HG03342 (cell line): ENCODE measurements at regions not wholly inside any gene's neighbourhood (a gene's known extent, or its start where the extent isn't known, plus 50 kb on each side); places are given as distances from the start of the nearest gene placed in this dataset.

ENCODE experiments used
- ATAC-seq: cut with Tn5 transposase; IDR thresholded peaks from one replicate; pipeline ENCODE4 v1.9.1; 2021; ENCODE audit warnings: mild to moderate bottlenecking, moderate library complexity; ENCODE audit not compliant: unreplicated experiment

DNA sequence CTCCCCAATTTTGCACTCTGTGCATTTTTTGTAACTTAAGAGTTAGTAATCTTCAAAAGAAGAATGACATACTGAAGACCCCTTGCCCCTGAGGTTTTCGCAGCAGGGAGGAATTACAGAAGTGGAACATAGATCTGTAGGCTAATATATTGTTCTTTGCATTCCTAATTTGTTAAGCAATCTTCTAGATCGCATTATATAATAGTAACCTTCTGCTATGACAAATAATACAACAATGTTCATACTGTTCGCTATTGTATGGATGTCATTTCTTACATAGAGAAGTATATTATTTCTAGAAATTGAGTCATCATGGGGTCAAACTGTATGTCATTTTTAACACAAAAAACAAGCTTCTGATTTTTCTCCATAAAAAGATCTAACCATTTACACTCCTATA lies 95.8 kb upstream of the TGFBR2 start:
- ATAC-seq = no peak

DNA sequence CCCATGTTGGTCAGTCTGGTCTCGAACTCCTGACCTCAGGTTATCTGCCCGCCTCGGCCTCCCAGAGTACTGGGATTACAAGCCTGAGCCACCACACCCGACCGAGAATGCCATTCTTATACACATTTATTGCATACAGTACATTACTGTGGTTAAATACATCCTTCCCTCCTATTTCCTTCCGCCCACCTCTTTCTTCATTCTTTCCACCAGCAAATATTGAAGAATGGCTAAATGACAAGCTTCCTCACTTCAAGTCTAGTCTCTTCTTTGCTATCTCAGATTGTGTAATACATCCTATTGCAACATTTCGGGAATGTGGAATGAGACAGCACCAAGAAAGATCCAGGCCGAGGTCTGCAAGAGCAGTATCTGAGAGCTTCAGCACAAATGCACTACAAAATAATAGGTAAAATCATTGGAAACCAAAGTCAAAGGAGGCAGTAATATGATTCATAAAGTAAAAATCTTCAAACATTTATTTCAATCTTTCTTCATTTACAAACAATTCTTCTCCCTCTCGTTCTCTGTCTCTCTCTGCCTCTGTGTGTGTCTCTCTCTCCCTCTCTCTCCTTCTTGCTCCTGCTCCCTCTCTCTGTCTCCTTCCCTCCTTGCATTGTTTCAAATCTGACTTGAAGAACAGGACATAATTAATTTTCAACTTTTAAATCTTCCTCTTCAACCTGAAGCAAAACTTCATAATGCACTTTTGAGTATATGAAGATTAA lies 94.7 kb upstream of the TGFBR2 start:
- no peak for ATAC-seq

DNA sequence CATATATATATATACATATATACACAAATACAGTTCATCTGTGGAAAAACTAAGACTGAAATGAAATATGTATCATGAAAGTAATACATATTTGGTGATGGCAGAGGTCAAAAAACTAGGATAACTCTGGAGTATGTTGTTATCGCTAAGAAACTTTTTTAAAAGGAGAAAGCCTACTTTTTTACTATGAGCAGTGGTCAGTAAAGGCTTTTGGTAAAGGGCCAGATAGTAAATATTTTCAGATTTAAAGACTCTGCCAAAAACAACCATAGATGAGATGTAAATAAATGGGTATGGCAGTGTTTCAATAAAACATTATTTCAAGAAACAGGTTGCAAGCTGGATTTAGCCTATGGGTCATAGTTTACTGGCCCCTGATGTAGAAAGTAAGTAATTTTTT lies 93.8 kb upstream of the TGFBR2 start:
- no peak for ATAC-seq

DNA sequence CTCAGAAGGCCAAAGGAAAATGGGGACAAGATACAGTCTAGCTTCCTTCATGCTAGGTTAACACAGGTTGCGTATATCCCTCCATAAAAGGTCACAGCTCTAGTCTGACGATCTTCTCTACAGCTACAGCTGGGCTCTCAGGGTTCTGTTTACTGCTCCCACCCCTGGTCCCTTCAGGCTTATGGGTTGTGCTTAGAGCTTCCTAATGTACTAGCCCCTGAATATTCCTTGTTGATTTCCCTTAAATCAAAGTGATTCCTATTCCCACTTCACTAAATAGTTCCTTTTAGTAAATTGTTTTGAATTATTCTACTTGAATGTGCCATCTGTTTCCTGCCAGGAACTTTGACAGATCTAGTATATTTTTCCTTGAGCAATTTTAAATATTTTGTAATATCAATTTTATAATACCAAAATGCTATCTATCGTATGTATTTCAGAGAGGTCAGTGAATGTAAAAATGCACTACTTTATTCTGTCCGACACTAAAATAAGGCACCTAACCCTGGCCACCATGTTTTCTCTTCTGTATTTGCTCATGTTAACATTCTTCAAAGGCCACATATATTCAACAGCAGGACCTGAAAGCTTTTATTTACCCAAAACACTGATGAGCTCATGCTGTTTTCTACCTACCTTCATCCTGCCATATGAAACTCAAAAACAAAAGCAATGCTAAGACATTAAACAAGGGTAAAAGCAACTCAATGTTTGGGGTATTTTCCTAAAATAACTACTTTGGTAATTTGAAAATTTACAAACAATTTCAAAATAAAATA lies 92.8 kb upstream of the TGFBR2 start:
- ATAC-seq = no peak

DNA sequence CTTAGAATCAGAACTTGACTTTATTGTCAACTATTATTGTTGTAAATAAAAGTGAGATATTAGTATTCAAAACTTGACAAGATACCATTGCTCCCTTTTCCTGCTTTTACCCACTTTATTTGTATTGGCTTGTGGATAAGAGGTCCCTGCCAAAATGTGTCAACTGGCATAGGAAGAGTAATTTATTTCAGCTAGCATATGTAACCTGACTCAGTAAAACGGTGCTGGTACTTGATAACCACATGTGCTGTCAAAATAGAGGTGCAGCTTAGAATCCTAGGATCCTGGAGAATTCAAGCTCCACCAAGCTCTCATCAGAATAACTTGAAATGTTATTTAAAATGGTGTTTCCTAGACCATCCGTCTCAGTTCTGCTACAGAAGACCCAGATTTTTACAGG lies 90.2 kb upstream of the TGFBR2 start:
- ATAC-seq = no peak

DNA sequence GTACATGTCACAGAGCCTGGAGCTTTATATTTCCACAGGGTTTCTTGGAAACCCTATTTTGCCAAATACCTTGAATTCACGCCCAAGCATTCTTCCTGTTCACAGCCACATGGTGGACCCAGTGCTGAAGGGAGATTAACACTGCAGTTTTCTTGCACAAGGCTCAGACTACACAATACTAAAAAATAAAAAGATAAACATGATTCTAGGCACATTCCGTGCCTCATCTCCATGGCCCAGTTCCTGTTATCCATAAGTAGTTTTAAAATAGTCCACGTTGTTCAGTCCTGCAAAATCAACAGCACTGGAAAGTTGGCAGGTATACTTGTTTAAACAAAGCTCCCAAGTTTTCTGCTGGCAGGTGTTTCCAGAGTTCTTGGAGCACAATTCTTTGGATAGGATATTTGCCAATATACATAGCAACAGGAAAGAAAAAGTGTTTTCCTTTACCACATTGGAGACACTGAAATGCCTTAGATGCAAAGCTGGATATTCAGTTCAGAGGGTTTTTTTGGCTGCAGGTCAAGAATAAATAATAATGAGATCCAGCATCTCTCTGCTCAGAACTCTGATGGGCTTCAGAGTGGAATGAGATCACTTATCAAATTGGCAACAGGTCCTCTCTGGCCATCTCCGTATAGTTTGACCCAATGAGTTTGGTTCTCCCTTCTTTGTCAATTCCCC lies 88.1 kb upstream of the TGFBR2 start:
- ATAC-seq = no peak

DNA sequence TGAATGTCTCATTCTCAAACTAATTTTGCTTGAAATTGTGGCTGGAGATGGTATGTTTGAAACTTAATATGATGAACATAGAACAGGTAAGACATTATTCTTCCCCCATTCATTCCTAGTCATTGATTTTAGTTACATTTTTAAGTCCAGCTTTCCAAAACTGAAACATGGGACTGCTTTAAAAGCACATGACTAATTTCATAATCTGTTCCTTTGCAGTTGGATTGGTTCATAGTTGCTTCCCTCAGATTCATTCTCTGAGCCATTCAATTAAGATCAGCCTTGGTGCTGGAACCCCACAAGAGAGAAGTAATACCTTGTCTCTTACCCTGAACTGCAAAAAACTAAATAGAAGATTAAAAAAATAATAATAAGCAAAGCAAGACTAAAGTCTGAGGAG lies 87.5 kb upstream of the TGFBR2 start:
- no peak for ATAC-seq

DNA sequence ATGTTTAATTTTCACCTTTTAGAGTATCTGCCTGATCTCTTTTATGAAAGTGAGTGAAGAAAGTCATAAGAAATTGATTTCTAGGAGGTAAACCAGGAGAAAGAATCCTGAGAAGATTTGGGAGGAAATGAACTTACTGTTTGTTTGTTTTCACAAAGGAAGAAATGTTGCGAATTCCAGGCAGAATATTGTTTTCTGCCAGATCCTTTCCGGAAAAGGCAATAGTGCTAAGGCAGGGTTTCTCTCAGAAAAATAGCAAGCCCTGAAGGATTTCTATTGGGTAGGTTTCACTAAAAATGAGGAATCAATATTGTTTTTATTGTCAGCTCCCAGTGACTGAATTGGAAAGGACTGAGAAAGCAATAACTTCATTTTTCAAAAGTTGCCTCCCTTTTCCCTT lies 85.7 kb upstream of the TGFBR2 start:
- no peak for ATAC-seq

DNA sequence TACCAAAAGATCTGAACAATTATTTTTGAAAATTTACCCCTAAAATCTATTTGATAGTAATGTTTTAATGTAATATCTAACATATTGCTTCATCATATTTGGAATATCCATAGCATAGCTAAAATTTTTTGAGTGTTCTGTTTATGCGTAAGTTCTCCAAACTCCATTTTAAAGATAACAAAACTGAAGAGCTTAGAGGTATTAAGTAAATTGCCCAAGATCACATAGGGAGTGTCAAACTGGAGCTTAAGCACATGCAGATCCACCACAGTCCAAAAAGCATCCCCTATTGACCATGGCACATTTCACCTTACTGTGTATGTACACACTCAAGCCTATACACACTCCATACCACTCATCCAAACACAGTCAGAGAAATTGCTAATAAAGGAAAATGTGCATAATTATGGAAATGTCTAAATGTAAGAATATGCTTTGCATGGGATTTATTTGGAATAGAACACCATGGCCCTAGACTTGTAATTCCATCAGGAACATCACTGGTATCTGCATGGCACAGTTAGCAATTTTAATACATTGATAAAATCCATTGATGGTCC lies 85.2 kb upstream of the TGFBR2 start:
- ATAC-seq = no peak

DNA sequence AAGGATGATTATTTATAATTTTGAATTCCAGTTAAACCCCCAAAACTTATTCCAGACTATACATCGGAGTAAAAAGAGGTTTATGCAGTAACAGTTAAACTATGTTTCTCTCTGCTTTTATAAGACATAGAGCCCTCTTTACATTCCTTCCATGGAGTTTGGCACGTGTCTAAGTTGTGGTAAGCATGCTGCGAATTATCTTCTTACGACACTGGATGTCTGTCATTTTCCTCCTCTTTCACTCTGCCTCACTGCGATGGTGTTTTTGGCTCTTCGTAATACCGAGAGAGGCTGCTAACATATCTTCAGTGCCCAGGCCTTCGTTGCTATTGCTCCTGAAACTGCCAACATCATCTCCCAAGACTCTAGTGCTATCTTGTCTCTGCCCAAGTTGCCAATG lies 83.9 kb upstream of the TGFBR2 start:
- ATAC-seq = no peak

DNA sequence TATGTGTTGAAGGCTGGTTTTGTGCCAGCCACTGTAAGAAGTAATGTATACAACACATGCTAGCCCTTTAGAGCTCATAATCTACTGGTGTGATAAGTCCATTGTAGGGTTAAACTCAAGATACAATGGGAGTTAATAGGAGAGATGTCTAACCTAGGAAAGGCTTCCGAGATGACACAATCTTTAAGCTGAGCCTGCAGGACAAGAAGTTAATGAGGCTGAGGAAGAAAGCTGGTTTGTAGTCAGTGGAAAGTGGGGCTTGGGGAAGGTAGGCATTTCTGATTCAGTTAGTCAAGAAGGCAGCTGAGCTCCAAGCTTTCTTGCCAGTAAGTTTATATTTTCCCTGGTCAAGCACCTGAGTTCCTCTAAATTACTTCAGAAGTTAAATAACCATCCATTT lies 83.0 kb upstream of the TGFBR2 start:
- no peak for ATAC-seq

DNA sequence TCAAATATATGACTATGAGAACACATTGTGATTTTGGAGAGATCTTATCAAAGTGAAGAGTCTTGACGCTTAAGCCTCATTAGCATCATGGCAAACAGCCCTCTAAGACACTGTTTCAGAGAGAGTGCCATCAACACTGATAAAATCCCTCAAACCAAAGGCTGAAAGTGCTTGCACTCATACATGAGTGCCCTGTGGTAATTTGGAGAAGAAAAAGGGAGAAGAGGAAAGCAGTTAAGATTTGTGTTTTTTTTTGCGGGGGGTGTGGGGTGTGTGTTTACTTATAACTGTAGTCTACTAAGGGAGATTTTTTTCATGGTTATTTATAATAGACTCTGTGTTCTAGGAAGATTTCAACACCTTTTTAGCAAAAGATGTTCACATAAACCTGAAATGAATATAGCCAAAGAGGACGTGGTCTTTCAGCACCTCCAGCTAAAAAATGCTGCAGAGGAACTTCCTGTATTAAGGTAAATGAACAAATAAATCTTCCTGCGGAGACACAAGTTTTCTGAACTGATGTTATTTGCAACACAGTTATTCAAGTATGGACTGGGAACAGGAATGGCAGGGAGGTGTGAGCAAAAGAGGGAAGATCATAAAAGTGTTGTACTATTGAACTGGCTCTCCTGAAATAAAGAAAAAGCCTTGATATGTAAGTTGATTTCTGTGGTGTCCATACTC lies 81.9 kb upstream of the TGFBR2 start:
- ATAC-seq = no peak

DNA sequence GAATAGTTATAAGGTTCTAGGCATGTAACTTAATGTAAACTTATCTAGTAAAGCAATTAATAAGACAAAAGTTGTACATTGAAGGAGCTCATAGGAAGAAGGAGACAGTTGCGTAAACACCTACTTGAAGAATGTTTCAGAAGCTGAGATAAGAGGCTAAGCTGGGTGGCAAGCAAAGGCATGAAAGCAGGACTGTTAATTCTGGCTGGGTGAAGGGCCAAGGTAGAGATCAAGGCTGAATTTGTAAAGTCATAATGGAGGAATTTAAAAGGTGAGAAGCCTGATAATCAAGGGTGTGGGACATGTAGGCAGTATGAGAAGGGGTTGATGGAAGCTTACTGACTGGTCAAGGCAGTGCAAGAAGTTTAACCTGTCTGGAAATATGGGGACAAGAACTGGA lies 80.4 kb upstream of the TGFBR2 start:
- ATAC-seq = no peak

DNA sequence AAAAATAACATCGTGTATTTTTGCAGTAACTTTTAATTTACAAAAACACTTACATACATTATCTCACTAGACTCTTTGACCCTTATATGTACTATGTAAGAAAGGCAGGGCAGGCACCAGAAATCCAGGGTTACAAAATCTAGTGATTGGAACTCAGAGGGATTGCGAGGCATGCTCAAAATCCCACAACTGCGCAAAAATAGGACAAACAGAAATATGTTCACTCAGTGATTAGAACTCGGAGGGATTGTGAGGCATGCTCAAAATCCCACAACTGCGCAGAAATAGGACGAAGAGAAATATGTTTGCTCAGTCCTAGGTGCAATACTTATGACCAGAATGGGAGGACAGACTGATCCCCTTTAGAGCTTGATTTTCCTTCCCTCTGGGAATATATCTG lies 79.2 kb upstream of the TGFBR2 start:
- ATAC-seq = no peak

DNA sequence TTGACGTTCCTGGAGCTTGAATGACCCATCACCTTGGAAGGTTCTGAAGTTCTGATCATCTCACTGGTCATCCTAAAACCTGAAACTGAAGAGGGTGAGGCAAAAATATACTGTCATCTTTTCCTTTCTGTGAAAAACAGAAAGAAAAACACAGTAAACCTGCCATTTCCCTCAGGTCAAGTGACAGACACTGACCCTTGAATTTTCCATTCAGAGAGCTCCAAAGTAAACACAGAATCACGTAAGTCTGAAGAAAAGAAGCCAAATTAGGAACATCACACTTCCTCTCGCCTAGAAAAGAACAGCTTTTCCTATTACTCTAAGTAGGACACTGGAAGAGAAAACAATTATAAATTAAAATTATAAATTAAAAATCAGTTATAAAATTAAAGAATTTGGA lies 78.7 kb upstream of the TGFBR2 start:
- ATAC-seq = no peak

DNA sequence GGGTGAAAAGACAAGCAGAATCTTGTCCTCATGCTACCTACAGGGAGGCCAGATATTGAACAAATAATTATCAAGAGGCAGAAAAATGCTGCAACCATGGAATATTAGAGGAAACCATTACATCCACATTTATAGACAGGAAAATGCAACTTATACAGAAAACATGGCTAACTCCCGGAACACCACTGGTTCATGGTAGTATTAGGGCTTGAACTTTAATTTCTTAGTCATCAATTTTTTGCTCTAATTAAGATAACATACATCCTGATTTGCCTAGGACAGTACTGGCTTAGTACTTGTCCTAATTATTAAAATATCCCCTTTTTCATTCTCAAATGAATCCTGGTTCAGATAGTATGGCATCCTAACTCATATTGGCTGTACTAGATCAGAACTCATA lies 76.3 kb upstream of the TGFBR2 start:
- ATAC-seq = no peak

DNA sequence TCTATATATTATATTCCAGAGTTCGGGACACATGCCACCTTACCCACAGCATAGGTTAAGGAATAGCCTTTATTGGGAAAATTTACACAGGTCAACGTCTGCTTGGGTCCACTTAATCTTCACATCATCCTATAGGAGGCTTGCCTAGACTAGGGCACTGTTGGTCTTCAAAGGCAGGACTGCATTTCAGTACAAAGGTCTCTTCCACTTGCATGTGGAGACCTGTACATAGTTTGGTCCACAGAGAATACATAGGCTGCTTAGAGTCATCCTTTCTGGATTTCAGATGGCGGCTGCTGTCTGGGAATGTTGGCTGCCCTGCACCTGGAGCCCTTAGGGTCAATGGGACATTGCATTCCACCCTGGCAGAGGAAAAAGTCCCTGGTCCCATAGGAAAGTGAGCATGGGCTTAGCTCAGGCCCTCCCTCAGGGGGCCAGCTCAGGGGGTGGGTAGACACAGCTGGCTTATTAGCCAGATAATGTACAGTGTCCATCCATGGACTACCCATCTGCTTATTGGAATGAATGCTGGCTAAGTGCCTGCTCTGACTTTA lies 75.3 kb upstream of the TGFBR2 start:
- ATAC-seq = no peak

DNA sequence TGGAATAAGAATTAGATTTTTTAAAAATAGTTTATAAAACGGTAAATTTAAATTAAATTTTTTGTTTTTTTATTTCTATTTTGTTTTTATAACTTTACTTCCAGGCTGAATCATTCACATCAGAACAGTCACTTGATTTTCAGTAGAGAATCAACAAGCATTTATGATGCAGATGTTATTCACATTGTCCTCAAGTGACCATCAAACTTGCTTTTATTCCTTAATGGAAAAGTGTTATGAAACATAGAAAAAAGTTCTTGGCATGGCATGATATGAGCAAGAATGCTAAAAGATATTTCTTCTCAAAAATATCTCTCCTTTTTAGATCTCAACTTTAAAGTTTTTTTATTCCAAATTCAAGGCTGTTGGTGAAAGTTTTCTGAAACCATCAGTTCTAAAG lies 70.9 kb upstream of the TGFBR2 start:
- no peak for ATAC-seq

DNA sequence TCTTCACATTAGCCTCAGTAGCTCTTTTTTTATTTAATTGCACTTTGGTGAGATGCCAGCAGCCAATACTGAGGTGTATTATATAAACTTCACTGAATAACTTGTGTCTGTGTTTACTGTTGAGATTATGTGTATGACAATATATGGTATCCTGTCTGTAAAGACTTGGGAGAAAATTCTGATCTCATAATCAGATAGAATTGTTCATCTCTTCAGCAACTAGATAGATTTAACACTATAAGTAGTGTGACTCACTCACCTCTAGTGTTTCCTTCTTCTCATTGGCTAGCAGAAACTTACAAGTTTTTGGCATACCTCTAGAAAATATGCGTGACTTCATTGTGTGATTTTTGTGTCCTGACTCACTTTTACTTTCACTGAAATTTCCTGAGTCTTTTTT lies 67.6 kb upstream of the TGFBR2 start:
- no peak for ATAC-seq

DNA sequence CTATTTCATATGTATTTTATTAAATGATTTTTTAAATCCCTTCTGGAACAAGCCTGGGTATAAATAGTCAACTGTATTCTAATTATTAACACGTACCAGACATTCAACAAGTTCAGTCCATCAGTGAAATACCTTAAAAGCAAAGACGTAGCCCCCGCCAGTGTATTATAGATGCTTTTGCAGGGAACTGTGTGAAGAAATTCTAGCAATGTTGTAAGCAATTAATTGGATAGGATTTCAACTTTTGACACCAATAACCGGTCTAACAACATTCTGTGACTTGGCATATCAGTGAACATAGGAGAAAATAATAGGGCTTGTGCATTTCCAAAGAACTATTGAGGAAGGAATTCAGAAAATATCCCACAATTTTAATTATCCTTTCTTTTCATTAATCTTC lies 67.2 kb upstream of the TGFBR2 start:
- no peak for ATAC-seq

DNA sequence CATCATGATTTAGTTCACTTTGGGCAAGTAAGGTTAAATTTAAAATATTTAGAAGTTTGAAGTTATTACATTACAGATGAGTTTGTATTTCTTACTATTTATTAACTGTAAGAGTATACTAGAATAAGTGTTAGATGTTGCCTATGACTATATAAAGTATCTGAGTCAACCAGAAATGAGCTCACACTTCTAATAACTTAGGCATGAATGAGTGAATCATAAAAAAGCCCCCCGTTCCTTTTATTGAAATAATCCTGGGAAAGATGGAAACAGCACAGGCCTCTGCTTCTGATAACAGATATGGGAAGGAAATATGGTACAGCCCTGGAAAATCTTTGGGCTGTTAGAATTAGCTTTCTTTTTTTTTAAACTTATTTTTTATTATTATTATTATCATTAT lies 66.6 kb upstream of the TGFBR2 start:
- no peak for ATAC-seq
